Panc1 (cell line): ENCODE measurements at regions not wholly inside any gene's neighbourhood (a gene's known extent, or its start where the extent isn't known, plus 50 kb on each side); places are given as distances from the start of the nearest gene placed in this dataset.

Experiments
- CTCF ChIP-seq: fragments of 450-650 bp; IDR thresholded peaks from 2 replicates; pipeline ENCODE4 v1.5.1; 2017; ENCODE audit warnings: mild to moderate bottlenecking
- REST ChIP-seq, 2 experiments: IDR thresholded peaks; 2 replicates each; pipeline ENCODE4 v1.6.1; 2011 to 2012; ENCODE audit warnings: low read depth in 2 of 2, control low read depth in 1 of 2, low read length in 1 of 2, mild to moderate bottlenecking in 1 of 2, moderate library complexity in 1 of 2; ENCODE audit not compliant: insufficient read depth in 1 of 2
- SIN3A ChIP-seq: IDR thresholded peaks from 2 replicates; pipeline ENCODE4 v1.6.1; 2012; ENCODE audit warnings: low read depth, mild to moderate bottlenecking, low read length, moderate library complexity, borderline replicate concordance; ENCODE audit not compliant: insufficient read depth
- TCF7L2 ChIP-seq: IDR thresholded peaks from 2 replicates; pipeline ENCODE4 v1.6.1; 2011; ENCODE audit warnings: mild to moderate bottlenecking, low read depth, low read length, inconsistent platforms

GRCh38 chr4:171651071-171651470 lies 162.1 kb upstream of the GALNTL6 start:
- no peak for TF ChIP-seq CTCF
- no peak for TF ChIP-seq TCF7L2
- TF ChIP-seq REST (IDR thresholded peaks at IDR 0.05; ENCODE audit: insufficient read depth in 1 of 2, low read depth in 2 of 2, low read length in 1 of 2), result no peak
- no peak for TF ChIP-seq SIN3A
